A549 (cell line): ENCODE measurements at regions not wholly inside any gene's neighbourhood (a gene's known extent, or its start where the extent isn't known, plus 50 kb on each side); places are given as distances from the start of the nearest gene placed in this dataset.

Source experiments
- BHLHE40 ChIP-seq: IDR thresholded peaks from 2 replicates; pipeline ENCODE4 v1.6.1; 2012; ENCODE audit warnings: low read depth, low read length, inconsistent platforms
- CBX8 ChIP-seq: fragments of 200-600 bp; sonication (generic); IDR thresholded peaks from 2 replicates; pipeline ENCODE4 v1.6.1; 2016
- CEBPB ChIP-seq, 2 experiments: fragments of >200 bp in 1 of 2; sonication (Bioruptor Twin) in 1 of 2; formaldehyde crosslinking in 1 of 2; IDR thresholded peaks; 2 replicates each; pipeline ENCODE4 v1.6.1; 2012 to 2016
- EP300 ChIP-seq, 2 experiments: fragments of >200 bp; sonication (Bioruptor Twin); formaldehyde crosslinking; IDR thresholded peaks; 2 replicates in 1 of 2; 3 replicates in 1 of 2; pipeline ENCODE4 v1.6.1; 2016 to 2017
- GATA3 ChIP-seq: IDR thresholded peaks from 2 replicates; pipeline ENCODE4 v1.6.1; 2012; ENCODE audit warnings: borderline replicate concordance
- HEYL ChIP-seq: fragments of 250-450 bp; sonication (Bioruptor Pico); IDR thresholded peaks from 2 replicates; pipeline ENCODE4 v1.8.0; 2021; ENCODE audit warnings: mild to moderate bottlenecking, moderate library complexity
- POLR2A ChIP-seq: IDR thresholded peaks from 2 replicates; pipeline ENCODE4 v1.6.1; 2012; ENCODE audit warnings: mild to moderate bottlenecking, low read length
- RARB ChIP-seq: fragments of 250-450 bp; sonication (Bioruptor Pico); IDR thresholded peaks from 2 replicates; pipeline ENCODE4 v1.8.0; 2021; ENCODE audit warnings: mild to moderate bottlenecking, moderate library complexity
- TF ChIP-seq, protein P1 (sequence below): fragments of >200 bp; sonication (Bioruptor Twin); formaldehyde crosslinking; IDR thresholded peaks from 3 replicates; pipeline ENCODE4 v1.5.1; 2016
- TF ChIP-seq, protein P2 (sequence below): fragments of 200-600 bp; sonication (generic); IDR thresholded peaks from 2 replicates; pipeline ENCODE4 v1.6.1; 2016; ENCODE audit warnings: antibody characterized with exemption, mild to moderate bottlenecking, moderate library complexity
- TF ChIP-seq, protein P3 (sequence below): fragments of 150-350 bp; IDR thresholded peaks from 2 replicates; pipeline ENCODE4 v1.6.1; 2014; ENCODE audit warnings: low read depth, mild to moderate bottlenecking, low read length
- TF ChIP-seq, protein P4 (sequence below): fragments of 250-450 bp; sonication (Bioruptor Pico); IDR thresholded peaks from 2 replicates; pipeline ENCODE4 v1.5.0; 2021; ENCODE audit warnings: mild to moderate bottlenecking, moderate library complexity, borderline replicate concordance

- TF ChIP-seq, protein P1, sequence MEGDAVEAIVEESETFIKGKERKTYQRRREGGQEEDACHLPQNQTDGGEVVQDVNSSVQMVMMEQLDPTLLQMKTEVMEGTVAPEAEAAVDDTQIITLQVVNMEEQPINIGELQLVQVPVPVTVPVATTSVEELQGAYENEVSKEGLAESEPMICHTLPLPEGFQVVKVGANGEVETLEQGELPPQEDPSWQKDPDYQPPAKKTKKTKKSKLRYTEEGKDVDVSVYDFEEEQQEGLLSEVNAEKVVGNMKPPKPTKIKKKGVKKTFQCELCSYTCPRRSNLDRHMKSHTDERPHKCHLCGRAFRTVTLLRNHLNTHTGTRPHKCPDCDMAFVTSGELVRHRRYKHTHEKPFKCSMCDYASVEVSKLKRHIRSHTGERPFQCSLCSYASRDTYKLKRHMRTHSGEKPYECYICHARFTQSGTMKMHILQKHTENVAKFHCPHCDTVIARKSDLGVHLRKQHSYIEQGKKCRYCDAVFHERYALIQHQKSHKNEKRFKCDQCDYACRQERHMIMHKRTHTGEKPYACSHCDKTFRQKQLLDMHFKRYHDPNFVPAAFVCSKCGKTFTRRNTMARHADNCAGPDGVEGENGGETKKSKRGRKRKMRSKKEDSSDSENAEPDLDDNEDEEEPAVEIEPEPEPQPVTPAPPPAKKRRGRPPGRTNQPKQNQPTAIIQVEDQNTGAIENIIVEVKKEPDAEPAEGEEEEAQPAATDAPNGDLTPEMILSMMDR, result no peak
- TF ChIP-seq POLR2A (no peak), EP300 (IDR thresholded peaks at IDR 0.05) (no peak), GATA3 (no peak), CEBPB (IDR thresholded peaks at IDR 0.05) (peak; percentile 49 to 61; a peak in 2 of 4 replicates), HEYL (CRISPR knock-in tag) (no peak), CBX8 (no peak), BHLHE40 (no peak), RARB (CRISPR knock-in tag) (no peak)
- TF ChIP-seq, protein P2, sequence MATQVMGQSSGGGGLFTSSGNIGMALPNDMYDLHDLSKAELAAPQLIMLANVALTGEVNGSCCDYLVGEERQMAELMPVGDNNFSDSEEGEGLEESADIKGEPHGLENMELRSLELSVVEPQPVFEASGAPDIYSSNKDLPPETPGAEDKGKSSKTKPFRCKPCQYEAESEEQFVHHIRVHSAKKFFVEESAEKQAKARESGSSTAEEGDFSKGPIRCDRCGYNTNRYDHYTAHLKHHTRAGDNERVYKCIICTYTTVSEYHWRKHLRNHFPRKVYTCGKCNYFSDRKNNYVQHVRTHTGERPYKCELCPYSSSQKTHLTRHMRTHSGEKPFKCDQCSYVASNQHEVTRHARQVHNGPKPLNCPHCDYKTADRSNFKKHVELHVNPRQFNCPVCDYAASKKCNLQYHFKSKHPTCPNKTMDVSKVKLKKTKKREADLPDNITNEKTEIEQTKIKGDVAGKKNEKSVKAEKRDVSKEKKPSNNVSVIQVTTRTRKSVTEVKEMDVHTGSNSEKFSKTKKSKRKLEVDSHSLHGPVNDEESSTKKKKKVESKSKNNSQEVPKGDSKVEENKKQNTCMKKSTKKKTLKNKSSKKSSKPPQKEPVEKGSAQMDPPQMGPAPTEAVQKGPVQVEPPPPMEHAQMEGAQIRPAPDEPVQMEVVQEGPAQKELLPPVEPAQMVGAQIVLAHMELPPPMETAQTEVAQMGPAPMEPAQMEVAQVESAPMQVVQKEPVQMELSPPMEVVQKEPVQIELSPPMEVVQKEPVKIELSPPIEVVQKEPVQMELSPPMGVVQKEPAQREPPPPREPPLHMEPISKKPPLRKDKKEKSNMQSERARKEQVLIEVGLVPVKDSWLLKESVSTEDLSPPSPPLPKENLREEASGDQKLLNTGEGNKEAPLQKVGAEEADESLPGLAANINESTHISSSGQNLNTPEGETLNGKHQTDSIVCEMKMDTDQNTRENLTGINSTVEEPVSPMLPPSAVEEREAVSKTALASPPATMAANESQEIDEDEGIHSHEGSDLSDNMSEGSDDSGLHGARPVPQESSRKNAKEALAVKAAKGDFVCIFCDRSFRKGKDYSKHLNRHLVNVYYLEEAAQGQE, result no peak
- TF ChIP-seq, protein P3, sequence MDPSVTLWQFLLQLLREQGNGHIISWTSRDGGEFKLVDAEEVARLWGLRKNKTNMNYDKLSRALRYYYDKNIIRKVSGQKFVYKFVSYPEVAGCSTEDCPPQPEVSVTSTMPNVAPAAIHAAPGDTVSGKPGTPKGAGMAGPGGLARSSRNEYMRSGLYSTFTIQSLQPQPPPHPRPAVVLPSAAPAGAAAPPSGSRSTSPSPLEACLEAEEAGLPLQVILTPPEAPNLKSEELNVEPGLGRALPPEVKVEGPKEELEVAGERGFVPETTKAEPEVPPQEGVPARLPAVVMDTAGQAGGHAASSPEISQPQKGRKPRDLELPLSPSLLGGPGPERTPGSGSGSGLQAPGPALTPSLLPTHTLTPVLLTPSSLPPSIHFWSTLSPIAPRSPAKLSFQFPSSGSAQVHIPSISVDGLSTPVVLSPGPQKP, result no peak
- TF ChIP-seq, protein P4, sequence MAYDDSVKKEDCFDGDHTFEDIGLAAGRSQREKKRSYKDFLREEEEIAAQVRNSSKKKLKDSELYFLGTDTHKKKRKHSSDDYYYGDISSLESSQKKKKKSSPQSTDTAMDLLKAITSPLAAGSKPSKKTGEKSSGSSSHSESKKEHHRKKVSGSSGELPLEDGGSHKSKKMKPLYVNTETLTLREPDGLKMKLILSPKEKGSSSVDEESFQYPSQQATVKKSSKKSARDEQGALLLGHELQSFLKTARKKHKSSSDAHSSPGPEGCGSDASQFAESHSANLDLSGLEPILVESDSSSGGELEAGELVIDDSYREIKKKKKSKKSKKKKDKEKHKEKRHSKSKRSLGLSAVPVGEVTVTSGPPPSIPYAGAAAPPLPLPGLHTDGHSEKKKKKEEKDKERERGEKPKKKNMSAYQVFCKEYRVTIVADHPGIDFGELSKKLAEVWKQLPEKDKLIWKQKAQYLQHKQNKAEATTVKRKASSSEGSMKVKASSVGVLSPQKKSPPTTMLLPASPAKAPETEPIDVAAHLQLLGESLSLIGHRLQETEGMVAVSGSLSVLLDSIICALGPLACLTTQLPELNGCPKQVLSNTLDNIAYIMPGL (CRISPR knock-in tag), result no peak
Measured at GRCh38 chr1:232316864-232317263, 313.1 kb downstream of the SIPA1L2 start.
